ENCODE measurements at regions not wholly inside any gene's neighbourhood (a gene's known extent, or its start where the extent isn't known, plus 50 kb on each side); places are given as distances from the start of the nearest gene placed in this dataset.

GRCh38 chr6:16822975-16823717, 61.9 kb upstream of the ATXN1 start:
- H2AFZ ChIP-seq (ENCODE audit: low read depth, low read length) = no peak overlapping the region

GRCh38 chr6:16822529-16822928, 61.3 kb upstream of the ATXN1 start:
- Histone ChIP-seq H3K9me3 (ENCODE audit: low read length) (no peaks in the 10 kb centered on the region), H4K20me1 (ENCODE audit: insufficient read depth) (no peaks in the 10 kb centered on the region), H3K79me2 (replicated peaks; ENCODE audit: insufficient read depth, low read length) (no peaks in the 10 kb centered on the region), H3F3A (ENCODE audit: insufficient read depth, low read length, poor library complexity, severe bottlenecking) (no peaks in the 10 kb centered on the region), H3K27me3 (ENCODE audit: insufficient read depth, low read depth, low read length) (no peaks in the 10 kb centered on the region), H2AFZ (ENCODE audit: low read depth, low read length) (no peak overlapping the region), H3K4me3 (ENCODE audit: low read length) (no peak overlapping the region), H3K9ac (ENCODE audit: low read length) (no peak overlapping the region), H3K36me3 (ENCODE audit: insufficient read depth, low read length) (no peaks in the 10 kb centered on the region), H3K9me2 (ENCODE audit: insufficient read depth, low read length) (no peaks in the 10 kb centered on the region), H3K27ac (ENCODE audit: low read length) (no peak overlapping the region), H3K4me2 (ENCODE audit: low read length) (no peak overlapping the region)
- TF ChIP-seq POLR2AphosphoS5 (IDR thresholded peaks at IDR 0.05) = no peak
- TF ChIP-seq SMC3 (conservative IDR thresholded peaks at IDR 0.05; ENCODE audit: poor library complexity) = no peak
- no peak for TF ChIP-seq CTCF (IDR thresholded peaks at IDR 0.05; ENCODE audit: poor library complexity, severe bottlenecking)
- TF ChIP-seq REST (IDR thresholded peaks at IDR 0.05; ENCODE audit: borderline replicate concordance) = no peak
- TF ChIP-seq EP300 (conservative IDR thresholded peaks at IDR 0.05; ENCODE audit: poor library complexity, severe bottlenecking) = no peak

More at GRCh38 chr6:16822975-16823717, 61.9 kb upstream of the ATXN1 start:
- H3K36me3 ChIP-seq (ENCODE audit: insufficient read depth, low read length) = no peaks in the 10 kb centered on the region
- H3K79me2 ChIP-seq (replicated peaks; ENCODE audit: insufficient read depth, low read length) = no peaks in the 10 kb centered on the region
- no peak overlapping the region for H3K4me3 ChIP-seq (ENCODE audit: low read length)
- no peak overlapping the region for H3K4me2 ChIP-seq (ENCODE audit: low read length)
- no peaks in the 10 kb centered on the region for H3K9me2 ChIP-seq (ENCODE audit: insufficient read depth, low read length)
- no peaks in the 10 kb centered on the region for H3K27me3 ChIP-seq (ENCODE audit: insufficient read depth, low read depth, low read length)
- H3K27ac ChIP-seq (ENCODE audit: low read length) = no peak overlapping the region
- no peak overlapping the region for H3K9ac ChIP-seq (ENCODE audit: low read length)
- H3F3A ChIP-seq (ENCODE audit: insufficient read depth, low read length, poor library complexity, severe bottlenecking) = no peaks in the 10 kb centered on the region
- no peaks in the 10 kb centered on the region for H4K20me1 ChIP-seq (ENCODE audit: insufficient read depth)
- no peak for TF ChIP-seq CTCF (IDR thresholded peaks at IDR 0.05; ENCODE audit: poor library complexity, severe bottlenecking)
- TF ChIP-seq RAD21 (conservative IDR thresholded peaks at IDR 0.05) = no peak
- no peak for TF ChIP-seq TAF1 (IDR thresholded peaks at IDR 0.05; ENCODE audit: low read depth)
- TF ChIP-seq EP300 (conservative IDR thresholded peaks at IDR 0.05; ENCODE audit: poor library complexity, severe bottlenecking) = no peak
- no peak for TF ChIP-seq MXI1 (conservative IDR thresholded peaks at IDR 0.05; ENCODE audit: poor library complexity, severe bottlenecking)
- TF ChIP-seq EZH2 (IDR thresholded peaks at IDR 0.05; ENCODE audit: borderline replicate concordance, insufficient read depth, low read length, poor library complexity, severe bottlenecking) = no peak
- TF ChIP-seq SMC3 (conservative IDR thresholded peaks at IDR 0.05; ENCODE audit: poor library complexity) = no peak
- TF ChIP-seq REST (IDR thresholded peaks at IDR 0.05; ENCODE audit: borderline replicate concordance) = no peak
- no peak for TF ChIP-seq POLR2AphosphoS5 (IDR thresholded peaks at IDR 0.05)
- H3K9me3 ChIP-seq (ENCODE audit: low read length) = no peaks in the 10 kb centered on the region
